K562 (cell line): ENCODE measurements at regions not wholly inside any gene's neighbourhood (a gene's known extent, or its start where the extent isn't known, plus 50 kb on each side); places are given as distances from the start of the nearest gene placed in this dataset.

Experiments used
- ASH1L ChIP-seq: fragments of 450-650 bp; IDR thresholded peaks from 2 replicates; pipeline ENCODE4 v1.6.1; 2018; ENCODE audit warnings: borderline replicate concordance, mild to moderate bottlenecking, low read depth; ENCODE audit not compliant: partially characterized antibody
- CREB1 ChIP-seq, 2 experiments: sonication (generic) in 1 of 2; formaldehyde crosslinking in 1 of 2; IDR thresholded peaks; 2 replicates each; pipeline versions ENCODE4 v1.6.1 to v1.8.0; 2012 to 2022; ENCODE audit warnings: inconsistent platforms in 1 of 2, mild to moderate bottlenecking in 1 of 2, missing genetic modification reagents in 1 of 2, moderate library complexity in 1 of 2
- DACH1 ChIP-seq: fragments of 450-650 bp; IDR thresholded peaks from 2 replicates; pipeline ENCODE4 v1.6.1; 2018; ENCODE audit not compliant: partially characterized antibody
- GABPB1 ChIP-seq: sonication (generic); formaldehyde crosslinking; IDR thresholded peaks from 2 replicates; pipeline ENCODE4 v1.8.0; 2022; ENCODE audit warnings: mild to moderate bottlenecking, missing genetic modification reagents
- PATZ1 ChIP-seq: fragments of 250-450 bp; sonication (Bioruptor Pico); IDR thresholded peaks from 2 replicates; pipeline ENCODE4 v1.5.0; 2020; ENCODE audit warnings: mild to moderate bottlenecking, borderline replicate concordance
- PHB2 ChIP-seq: fragments of 450-650 bp; IDR thresholded peaks from 2 replicates; pipeline ENCODE4 v1.6.1; 2017; ENCODE audit warnings: low read depth
- PHF21A ChIP-seq: fragments of 450-650 bp; IDR thresholded peaks from 2 replicates; pipeline ENCODE4 v1.6.1; 2017; ENCODE audit warnings: low read depth, borderline replicate concordance
- REST ChIP-seq, 2 experiments: fragments of 450-650 bp; formaldehyde crosslinking in 1 of 2; IDR thresholded peaks; 2 replicates each; pipeline versions ENCODE4 v1.4.0 to v1.6.1; 2014 to 2020; ENCODE audit warnings: mild to moderate bottlenecking in 2 of 2, borderline replicate concordance in 1 of 2, low read depth in 1 of 2
- ZC3H4 ChIP-seq: sonication (generic); formaldehyde crosslinking; IDR thresholded peaks from 2 replicates; pipeline ENCODE4 v1.9.0; 2021; ENCODE audit warnings: missing genetic modification reagents, borderline replicate concordance
- ZNF197 ChIP-seq: fragments of 200-800 bp; sonication (Bioruptor generic); IDR thresholded peaks from 2 replicates; pipeline ENCODE4 v1.6.1; 2016; ENCODE audit warnings: low read depth, missing genetic modification characterization, missing compliant biosample characterization
- ZNF282 ChIP-seq: sonication (generic); formaldehyde crosslinking; IDR thresholded peaks from 2 replicates; pipeline ENCODE4 v1.8.1; 2023; ENCODE audit warnings: missing genetic modification reagents

- TF ChIP-seq REST (IDR thresholded peaks at IDR 0.05; ENCODE audit: borderline replicate concordance) (no peak), REST (CRISPR knock-in tag; IDR thresholded peaks at IDR 0.05; ENCODE audit: low read depth) (no peak), DACH1 (no peak), PHB2 (no peak), ZNF197 (CRISPR knock-in tag) (no peak), ZNF282 (CRISPR knock-in tag) (no peak), ASH1L (no peak), ZC3H4 (CRISPR knock-in tag) (no peak), PATZ1 (CRISPR knock-in tag) (no peak), GABPB1 (CRISPR knock-in tag) (no peak), PHF21A (no peak), CREB1 (IDR thresholded peaks at IDR 0.05) (no peak), CREB1 (CRISPR knock-in tag; IDR thresholded peaks at IDR 0.05) (no peak)
These were observed 171.1 kb downstream of the FTCDNL1 start (continued) for GRCh38 chr2:199679883-199680282.
